Breast epithelium (tissue), 4 donors: ENCODE measurements at regions not wholly inside any gene's neighbourhood (a gene's known extent, or its start where the extent isn't known, plus 50 kb on each side); places are given as distances from the start of the nearest gene placed in this dataset.

Experiments used
- DNase-seq, 2 donors: peaks; one replicate each; pipeline ENCODE4 v3.0.0-alpha.2; 2019; ENCODE audit warnings: low spot score in 2 of 2
- H3K27ac ChIP-seq, 2 donors: fragments of 200-600 bp; sonication (generic) in 1 of 2; one replicate each; pipeline ENCODE4 v1.5.1; 2016 to 2019; ENCODE audit warnings: mild to moderate bottlenecking in 1 of 2
- H3K27me3 ChIP-seq, 2 donors: fragments of 200-600 bp; sonication (generic) in 1 of 2; one replicate each; pipeline versions ENCODE4 v1.5.1 to v1.6.0; 2017 to 2019; ENCODE audit warnings: control low read depth in 1 of 2, mild to moderate bottlenecking in 1 of 2
- H3K36me3 ChIP-seq: fragments of 200-600 bp; one replicate; pipeline ENCODE4 v1.5.1; 2019
- H3K4me1 ChIP-seq, 2 donors: fragments of 200-600 bp; sonication (generic); one replicate each; pipeline ENCODE4 v1.5.1; 2016 to 2019; ENCODE audit warnings: control low read depth in 1 of 2
- H3K4me3 ChIP-seq, 3 donors: fragments of 200-600 bp; sonication (generic); 1 replicate in 2 of 3; 2 replicates in 1 of 3; pipeline ENCODE4 v1.5.1; 2016 to 2019; ENCODE audit warnings: mild to moderate bottlenecking in 3 of 3, moderate library complexity in 2 of 3
- H3K9me3 ChIP-seq, 2 donors: fragments of 200-600 bp; sonication (generic) in 1 of 2; one replicate each; pipeline ENCODE4 v1.5.1; 2016 to 2019; ENCODE audit warnings: control low read depth in 1 of 2
- CTCF ChIP-seq, 3 donors: fragments of 450-650 bp; IDR thresholded peaks; one replicate each; pipeline ENCODE4 v1.5.1; 2016 to 2017; ENCODE audit warnings: antibody characterized with exemption in 3 of 3, mild to moderate bottlenecking in 3 of 3, moderate library complexity in 3 of 3
- POLR2A ChIP-seq: fragments of 450-650 bp; IDR thresholded peaks from one replicate; pipeline ENCODE4 v1.6.1; 2016; ENCODE audit warnings: antibody characterized with exemption, mild to moderate bottlenecking, moderate library complexity
- POLR2AphosphoS5 ChIP-seq, 3 donors: sonication (generic); formaldehyde crosslinking; IDR thresholded peaks; one replicate each; pipeline ENCODE4 v1.6.1; 2017; ENCODE audit warnings: antibody characterized with exemption in 3 of 3
- intact Hi-C: fragments of 100-400 bp; cut with DNase I; formaldehyde crosslinking; loops from one replicate; pipeline ENCODE4 v1.15.1; 2023; ENCODE audit warnings: low total_unique reads

DNA sequence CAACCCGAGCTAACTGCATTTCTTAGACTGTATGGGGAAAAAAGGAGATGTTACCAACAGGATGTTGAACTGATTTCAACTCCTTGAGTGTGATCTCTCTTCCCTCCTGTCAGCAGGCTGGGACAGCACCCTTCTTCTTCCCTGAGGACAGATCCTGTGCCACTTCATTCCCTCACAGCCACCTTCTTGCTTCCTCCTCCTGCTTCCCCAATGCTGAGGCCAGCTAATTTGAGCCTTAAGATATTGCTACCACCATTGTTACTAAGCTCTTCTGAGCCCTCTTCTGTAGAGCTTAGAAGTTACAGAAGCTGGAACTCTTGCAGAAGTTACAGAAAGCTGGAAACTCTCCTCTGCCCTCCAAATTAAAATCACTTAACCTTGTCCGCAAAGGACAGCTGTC, 88.8 kb downstream of the SPTSSA start:
- TF ChIP-seq POLR2A (no peak), POLR2AphosphoS5 (IDR thresholded peaks at IDR 0.05) (no peak), CTCF (IDR thresholded peaks at IDR 0.05) (no peak)
- Histone ChIP-seq H3K4me3 (no peak overlapping the region), H3K27me3 (no peaks in the 10 kb centered on the region), H3K27ac (peak overlapping the region; percentile 59 to 68), H3K4me1 (peaks cover 7 to 9% of the 10 kb centered on the region in 2 donors), H3K9me3 (no peaks in the 10 kb centered on the region), H3K36me3 (no peaks in the 10 kb centered on the region)
- DNase-seq = no peak
- intact Hi-C loops = no loop called here

GRCh38 chr14:34372786-34373185, 89.3 kb downstream of the SPTSSA start:
- no peak for DNase-seq
- TF ChIP-seq POLR2AphosphoS5 (IDR thresholded peaks at IDR 0.05) (peak in 1 of 3 donors; percentile 39), POLR2A (no peak)
- Histone ChIP-seq H3K4me3 (no peak overlapping the region), H3K27me3 (no peaks in the 10 kb centered on the region), H3K36me3 (no peaks in the 10 kb centered on the region), H3K27ac (peak overlapping the region; percentile 59 to 68), H3K4me1 (peaks cover 7 to 9% of the 10 kb centered on the region in 2 donors), H3K9me3 (no peaks in the 10 kb centered on the region)
- intact Hi-C loops = no loop called here

DNA sequence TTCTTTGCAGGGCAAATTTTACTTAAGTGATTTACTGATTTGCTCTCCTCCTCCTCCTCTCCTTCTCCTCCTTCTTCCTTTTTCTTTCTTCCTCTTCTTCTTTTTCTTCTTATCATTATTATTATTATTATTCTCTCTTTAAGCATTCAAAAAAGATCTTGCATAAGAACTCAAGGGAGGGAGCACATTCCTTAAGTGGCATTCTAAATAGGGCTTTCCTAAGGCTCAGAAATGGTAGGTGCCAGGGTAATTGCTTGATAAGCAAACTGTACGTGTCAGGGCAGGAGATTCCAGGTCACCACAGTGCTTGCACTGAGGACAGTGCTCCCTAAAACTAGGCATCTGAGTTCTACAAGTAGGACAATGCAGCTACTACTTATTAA, 92.4 kb downstream of the SPTSSA start:
- DNase-seq = no peak
- H3K27me3 ChIP-seq = no peaks in the 10 kb centered on the region
- intact Hi-C loops = no loop called here
- TF ChIP-seq POLR2AphosphoS5 (IDR thresholded peaks at IDR 0.05) (no peak), POLR2A (no peak), CTCF (IDR thresholded peaks at IDR 0.05) (no peak)
- H3K36me3 ChIP-seq = no peaks in the 10 kb centered on the region
- peaks cover 0 to 6% of the 10 kb centered on the region in 2 donors for H3K4me1 ChIP-seq
- H3K4me3 ChIP-seq = no peak overlapping the region
- H3K27ac ChIP-seq = no peak overlapping the region
- H3K9me3 ChIP-seq = no peaks in the 10 kb centered on the region

GRCh38 chr14:34368971-34369647, 92.9 kb downstream of the SPTSSA start:
- H3K27ac ChIP-seq = peak overlapping the region; percentile 48 to 76
- intact Hi-C loops = no loop called here

GRCh38 chr14:34368115-34368970, 93.7 kb downstream of the SPTSSA start:
- Histone ChIP-seq H3K4me1 (peaks cover under 1 to 6% of the 10 kb centered on the region in 2 donors), H3K27ac (peak overlapping the region; percentile 48 to 76), H3K36me3 (no peaks in the 10 kb centered on the region), H3K9me3 (no peaks in the 10 kb centered on the region), H3K4me3 (no peak overlapping the region), H3K27me3 (no peaks in the 10 kb centered on the region)
- TF ChIP-seq POLR2A = no peak
- TF ChIP-seq CTCF (IDR thresholded peaks at IDR 0.05) = no peak
- no peak for TF ChIP-seq POLR2AphosphoS5 (IDR thresholded peaks at IDR 0.05)
- DNase-seq = no peak
- intact Hi-C loops = no loop called here

More at GRCh38 chr14:34368971-34369647, 92.9 kb downstream of the SPTSSA start:
- Histone ChIP-seq H3K4me3 (no peak overlapping the region), H3K9me3 (no peaks in the 10 kb centered on the region), H3K27me3 (no peaks in the 10 kb centered on the region), H3K36me3 (no peaks in the 10 kb centered on the region), H3K4me1 (peaks cover 0 to 6% of the 10 kb centered on the region in 2 donors)
- no peak for DNase-seq
- no peak for TF ChIP-seq POLR2AphosphoS5 (IDR thresholded peaks at IDR 0.05)
